ENCODE measurements at regions not wholly inside any gene's neighbourhood (a gene's known extent, or its start where the extent isn't known, plus 50 kb on each side); places are given as distances from the start of the nearest gene placed in this dataset.

- Histone ChIP-seq H3K4me2 (ENCODE audit: low read length) (no peak overlapping the region), H3K27me3 (ENCODE audit: insufficient read depth, low read depth, low read length) (no peaks in the 10 kb centered on the region), H3K27ac (ENCODE audit: low read length) (no peak overlapping the region), H3K4me3 (ENCODE audit: low read length) (no peak overlapping the region), H4K20me1 (ENCODE audit: insufficient read depth) (no peaks in the 10 kb centered on the region), H3K9me2 (ENCODE audit: insufficient read depth, low read length) (no peaks in the 10 kb centered on the region), H3K9me3 (ENCODE audit: low read length) (no peaks in the 10 kb centered on the region), H3K9ac (ENCODE audit: low read length) (no peak overlapping the region), H3K79me2 (replicated peaks; ENCODE audit: insufficient read depth, low read length) (no peaks in the 10 kb centered on the region), H3F3A (ENCODE audit: insufficient read depth, low read length, poor library complexity, severe bottlenecking) (no peaks in the 10 kb centered on the region), H3K36me3 (ENCODE audit: insufficient read depth, low read length) (no peaks in the 10 kb centered on the region), H2AFZ (ENCODE audit: low read depth, low read length) (no peak overlapping the region)
- TF ChIP-seq MXI1 (conservative IDR thresholded peaks at IDR 0.05; ENCODE audit: poor library complexity, severe bottlenecking) (no peak), EZH2 (IDR thresholded peaks at IDR 0.05; ENCODE audit: borderline replicate concordance, insufficient read depth, low read length, poor library complexity, severe bottlenecking) (no peak), TAF1 (IDR thresholded peaks at IDR 0.05; ENCODE audit: low read depth) (no peak), EP300 (conservative IDR thresholded peaks at IDR 0.05; ENCODE audit: poor library complexity, severe bottlenecking) (no peak), SMC3 (conservative IDR thresholded peaks at IDR 0.05; ENCODE audit: poor library complexity) (no peak), RAD21 (conservative IDR thresholded peaks at IDR 0.05) (no peak), REST (IDR thresholded peaks at IDR 0.05; ENCODE audit: borderline replicate concordance) (no peak), POLR2AphosphoS5 (IDR thresholded peaks at IDR 0.05) (no peak)
- TF ChIP-seq, protein P1, sequence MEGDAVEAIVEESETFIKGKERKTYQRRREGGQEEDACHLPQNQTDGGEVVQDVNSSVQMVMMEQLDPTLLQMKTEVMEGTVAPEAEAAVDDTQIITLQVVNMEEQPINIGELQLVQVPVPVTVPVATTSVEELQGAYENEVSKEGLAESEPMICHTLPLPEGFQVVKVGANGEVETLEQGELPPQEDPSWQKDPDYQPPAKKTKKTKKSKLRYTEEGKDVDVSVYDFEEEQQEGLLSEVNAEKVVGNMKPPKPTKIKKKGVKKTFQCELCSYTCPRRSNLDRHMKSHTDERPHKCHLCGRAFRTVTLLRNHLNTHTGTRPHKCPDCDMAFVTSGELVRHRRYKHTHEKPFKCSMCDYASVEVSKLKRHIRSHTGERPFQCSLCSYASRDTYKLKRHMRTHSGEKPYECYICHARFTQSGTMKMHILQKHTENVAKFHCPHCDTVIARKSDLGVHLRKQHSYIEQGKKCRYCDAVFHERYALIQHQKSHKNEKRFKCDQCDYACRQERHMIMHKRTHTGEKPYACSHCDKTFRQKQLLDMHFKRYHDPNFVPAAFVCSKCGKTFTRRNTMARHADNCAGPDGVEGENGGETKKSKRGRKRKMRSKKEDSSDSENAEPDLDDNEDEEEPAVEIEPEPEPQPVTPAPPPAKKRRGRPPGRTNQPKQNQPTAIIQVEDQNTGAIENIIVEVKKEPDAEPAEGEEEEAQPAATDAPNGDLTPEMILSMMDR (IDR thresholded peaks at IDR 0.05; ENCODE audit: poor library complexity, severe bottlenecking), result no peak
Measured at GRCh38 chr2:15886231-15886630, 54.1 kb upstream of the MYCN start.

DNA sequence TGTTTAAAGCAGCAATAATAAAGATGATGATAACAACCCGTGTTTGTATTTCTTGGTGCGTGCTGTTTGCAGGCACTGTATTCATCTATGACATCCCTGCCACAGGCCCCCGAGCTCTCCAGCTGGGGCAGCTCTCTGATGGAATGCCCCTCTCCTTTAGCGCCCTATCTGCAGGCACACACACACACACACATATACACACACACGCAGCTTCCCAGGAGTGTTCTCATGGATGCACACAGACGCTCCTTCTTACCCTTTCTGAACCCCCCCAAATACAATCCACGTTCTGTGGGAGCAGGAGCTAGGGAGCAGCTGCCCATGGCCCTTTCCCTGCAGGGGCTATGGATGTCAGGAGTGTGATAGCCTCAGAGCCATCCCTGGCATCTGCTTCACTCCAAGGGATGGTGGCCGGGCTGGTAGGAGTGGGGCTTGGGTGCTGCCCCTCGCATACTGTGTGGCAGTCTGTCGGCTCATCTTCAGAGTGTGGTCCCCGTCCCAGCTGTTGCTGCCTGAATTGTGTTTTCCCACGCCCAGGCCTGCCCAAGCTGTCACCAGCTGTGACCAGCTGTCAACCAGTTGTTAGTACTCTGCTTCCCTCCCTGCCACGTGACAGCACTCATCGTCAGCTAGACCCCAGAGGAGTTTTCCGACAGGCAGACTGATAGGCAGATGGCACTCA is 50.8 kb upstream of the MYCN start:
- Histone ChIP-seq H3K4me3 (ENCODE audit: low read length) (no peak overlapping the region), H3F3A (ENCODE audit: insufficient read depth, low read length, poor library complexity, severe bottlenecking) (no peaks in the 10 kb centered on the region), H3K9me2 (ENCODE audit: insufficient read depth, low read length) (no peaks in the 10 kb centered on the region), H3K79me2 (replicated peaks; ENCODE audit: insufficient read depth, low read length) (no peaks in the 10 kb centered on the region), H3K27me3 (ENCODE audit: insufficient read depth, low read depth, low read length) (no peaks in the 10 kb centered on the region), H3K4me2 (ENCODE audit: low read length) (no peak overlapping the region), H3K27ac (ENCODE audit: low read length) (no peak overlapping the region), H3K36me3 (ENCODE audit: insufficient read depth, low read length) (no peaks in the 10 kb centered on the region), H2AFZ (ENCODE audit: low read depth, low read length) (no peak overlapping the region), H4K20me1 (ENCODE audit: insufficient read depth) (no peaks in the 10 kb centered on the region), H3K9me3 (ENCODE audit: low read length) (no peaks in the 10 kb centered on the region), H3K9ac (ENCODE audit: low read length) (no peak overlapping the region)
- TF ChIP-seq EP300 (conservative IDR thresholded peaks at IDR 0.05; ENCODE audit: poor library complexity, severe bottlenecking), result no peak
- no peak for TF ChIP-seq RAD21 (conservative IDR thresholded peaks at IDR 0.05)
- no peak for TF ChIP-seq MXI1 (conservative IDR thresholded peaks at IDR 0.05; ENCODE audit: poor library complexity, severe bottlenecking)
